HEK293T (cell line): ENCODE measurements at regions not wholly inside any gene's neighbourhood (a gene's known extent, or its start where the extent isn't known, plus 50 kb on each side); places are given as distances from the start of the nearest gene placed in this dataset.

ENCODE experiments used
- CTBP1 ChIP-seq: fragments of 450-650 bp; IDR thresholded peaks from 2 replicates; pipeline ENCODE4 v1.6.1; 2016; ENCODE audit warnings: borderline replicate concordance
- ELF4 ChIP-seq: fragments of 450-650 bp; IDR thresholded peaks from 2 replicates; pipeline ENCODE4 v1.6.1; 2017; ENCODE audit warnings: antibody characterized with exemption
- FOXA1 ChIP-seq: fragments of 450-650 bp; IDR thresholded peaks from 2 replicates; pipeline ENCODE4 v1.6.1; 2016; ENCODE audit warnings: mild to moderate bottlenecking
- FOXK2 ChIP-seq: fragments of 450-650 bp; IDR thresholded peaks from 2 replicates; pipeline ENCODE4 v1.6.1; 2016; ENCODE audit warnings: mild to moderate bottlenecking
- FOXM1 ChIP-seq: fragments of 450-650 bp; IDR thresholded peaks from 2 replicates; pipeline ENCODE4 v1.6.1; 2017; ENCODE audit warnings: mild to moderate bottlenecking, borderline replicate concordance
- L3MBTL2 ChIP-seq: fragments of 450-650 bp; conservative IDR thresholded peaks from 2 replicates; pipeline ENCODE4 v1.6.1; 2016; ENCODE audit warnings: mild to moderate bottlenecking
- SP1 ChIP-seq: fragments of 450-650 bp; IDR thresholded peaks from 2 replicates; pipeline ENCODE4 v1.6.1; 2017
- SUZ12 ChIP-seq: fragments of 450-650 bp; IDR thresholded peaks from 2 replicates; pipeline ENCODE4 v1.6.1; 2016; ENCODE audit warnings: mild to moderate bottlenecking
- TARDBP ChIP-seq: fragments of 450-650 bp; IDR thresholded peaks from 2 replicates; pipeline ENCODE4 v1.6.1; 2016
- ZNF384 ChIP-seq: fragments of 450-650 bp; IDR thresholded peaks from 2 replicates; pipeline ENCODE4 v1.6.1; 2016

DNA sequence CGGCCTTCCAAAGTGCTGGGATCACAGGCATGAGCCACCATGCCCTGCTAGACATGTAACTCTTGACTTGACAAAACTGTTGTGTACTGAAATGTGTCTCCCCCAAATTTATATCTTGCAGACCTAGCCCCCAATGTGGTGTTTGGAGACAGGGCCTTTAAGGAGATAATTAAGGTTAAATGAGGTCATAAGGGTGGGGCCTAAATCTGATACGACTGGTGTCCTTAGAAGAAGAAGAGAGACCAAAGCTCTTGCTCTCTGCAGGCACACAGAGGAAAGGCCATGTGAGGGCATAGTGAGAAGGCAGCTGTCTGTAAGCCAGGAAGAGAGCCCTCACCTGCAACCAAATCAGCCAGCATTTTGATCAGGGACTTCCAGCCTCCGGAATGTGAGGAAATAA, 361.3 kb downstream of the SV2B start:
- TF ChIP-seq SP1 = no peak
- TF ChIP-seq ELF4 = no peak
- no peak for TF ChIP-seq TARDBP
- TF ChIP-seq ZNF384 = no peak
- no peak for TF ChIP-seq L3MBTL2
- TF ChIP-seq SUZ12 = no peak
- TF ChIP-seq FOXK2 = no peak
- no peak for TF ChIP-seq FOXA1
- TF ChIP-seq FOXM1 = no peak
- no peak for TF ChIP-seq CTBP1
